NCI-H2227 treated with DMSO at 0.1 percent for 48 hours (cell line): ENCODE measurements at regions not wholly inside any gene's neighbourhood (a gene's known extent, or its start where the extent isn't known, plus 50 kb on each side); places are given as distances from the start of the nearest gene placed in this dataset.

ENCODE experiments used
- DNase-seq: peaks from one replicate; lab custom pipeline; 2025; lab: John Stamatoyannopoulos, UW

DNA sequence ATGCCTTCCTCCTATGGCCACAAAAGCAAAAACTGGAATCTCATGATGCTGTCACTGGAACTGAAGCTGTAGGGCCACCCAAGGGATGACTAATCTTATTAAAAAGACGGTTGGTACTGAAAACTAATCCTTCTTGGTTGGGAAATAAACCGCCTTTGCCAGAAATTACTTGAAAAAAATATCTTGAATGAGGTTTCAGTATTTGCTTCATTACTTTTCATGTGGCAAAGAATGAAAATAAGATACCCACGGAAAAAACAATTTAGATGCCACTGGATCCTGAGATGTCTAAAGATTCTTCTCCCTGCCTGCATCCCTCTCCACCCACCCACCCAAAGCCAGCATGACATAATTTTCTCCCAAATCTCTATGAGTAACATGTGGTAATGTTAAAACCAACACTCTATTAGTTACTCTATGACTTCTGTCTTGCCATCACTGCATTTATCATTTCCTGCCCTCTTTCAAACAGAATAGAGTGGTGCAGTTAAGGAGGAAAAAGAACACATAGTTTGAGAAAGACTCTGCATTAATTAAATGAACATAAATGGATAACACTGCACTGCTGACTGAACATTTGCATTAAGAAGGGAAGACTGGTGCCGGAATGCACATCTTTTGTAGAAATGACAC is 111.8 kb upstream of the DPH6 start:
- no peak for DNase-seq

DNA sequence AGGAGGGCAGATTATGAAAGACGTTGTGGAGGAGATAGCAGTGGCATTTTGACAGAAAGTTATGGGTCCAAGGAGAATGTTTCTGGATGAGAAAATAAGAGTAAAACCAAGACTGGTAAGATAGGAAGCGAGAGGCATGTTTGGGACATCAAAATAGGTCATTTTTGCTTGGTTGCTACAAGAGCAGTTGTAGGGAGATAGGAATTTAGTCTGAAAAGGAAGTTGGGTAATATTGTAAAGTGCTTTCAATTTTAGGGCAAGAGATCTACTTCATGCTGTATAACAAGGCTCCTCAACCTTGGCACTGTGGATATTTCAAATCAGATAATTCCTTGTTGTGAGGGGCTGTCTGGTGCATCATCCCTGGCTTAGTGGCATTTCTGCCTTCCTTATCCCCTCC is 118.0 kb upstream of the DPH6 start:
- no peak for DNase-seq

DNA sequence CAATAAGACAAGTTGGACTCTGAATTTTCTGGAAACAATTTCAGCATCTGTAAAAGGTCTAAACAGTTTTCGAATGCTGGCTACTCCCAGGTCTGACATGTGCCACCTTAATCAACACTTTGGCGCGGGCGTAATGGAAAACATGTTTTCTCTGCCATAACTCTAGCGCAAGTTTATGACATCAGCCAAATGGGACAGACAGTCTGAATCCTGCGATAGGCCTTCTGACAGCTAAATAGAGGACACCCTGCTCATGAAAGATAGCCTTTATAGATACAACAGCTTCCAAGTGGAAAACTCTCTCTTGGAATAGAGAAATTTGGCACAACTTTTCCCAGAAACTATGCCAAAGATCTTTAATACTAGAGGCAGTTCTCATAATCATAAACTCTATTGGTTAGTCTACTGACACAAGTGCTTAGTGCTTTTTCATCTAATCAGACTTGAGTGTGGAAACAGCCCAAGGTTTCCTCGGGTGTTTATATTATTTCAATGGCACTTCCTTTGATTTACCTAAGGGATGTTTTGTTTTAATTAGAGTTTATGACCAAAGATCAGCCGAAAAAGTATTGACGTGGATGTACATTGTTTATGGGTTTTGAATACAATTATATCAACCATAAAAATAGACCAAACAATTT is 120.1 kb upstream of the DPH6 start:
- no peak for DNase-seq

DNA sequence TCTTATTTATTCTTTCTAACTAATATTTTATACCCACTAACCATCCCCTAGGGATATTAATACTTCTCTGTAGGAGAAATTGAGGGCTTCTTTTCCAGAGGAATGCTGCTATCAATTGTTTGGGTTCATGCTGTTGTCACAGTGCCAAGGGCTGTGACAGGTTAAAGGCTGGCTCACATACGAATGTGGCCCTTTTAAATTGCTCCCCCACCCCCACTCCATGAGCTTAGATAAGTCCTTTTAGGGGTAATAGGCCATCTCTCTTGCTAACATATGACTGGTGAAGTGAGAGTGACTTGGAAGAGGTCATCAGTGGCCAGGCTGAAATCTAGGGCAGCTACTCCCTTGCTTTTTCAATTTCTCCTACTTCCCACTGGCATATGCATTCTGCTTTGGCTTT is 121.9 kb upstream of the DPH6 start:
- no peak for DNase-seq

DNA sequence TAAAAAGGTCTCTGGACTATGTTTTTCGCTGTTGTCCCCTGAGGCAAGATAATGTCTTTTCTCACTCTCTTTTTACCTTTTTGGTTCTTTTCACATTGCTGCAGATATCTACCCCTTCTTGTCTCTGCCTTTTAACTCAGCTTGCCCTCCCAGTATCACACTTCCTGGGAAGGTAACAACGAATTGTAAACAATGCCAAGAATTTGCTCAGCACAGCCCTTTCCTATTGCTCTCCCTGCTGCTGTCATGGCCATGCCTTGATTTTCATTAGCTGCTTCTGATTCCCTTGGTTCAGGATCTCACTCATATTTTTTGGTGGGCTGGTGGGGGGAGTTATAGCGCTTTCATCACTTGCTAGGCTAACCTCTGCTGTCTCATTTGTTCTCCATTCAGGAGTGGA is 123.1 kb upstream of the DPH6 start:
- no peak for DNase-seq

DNA sequence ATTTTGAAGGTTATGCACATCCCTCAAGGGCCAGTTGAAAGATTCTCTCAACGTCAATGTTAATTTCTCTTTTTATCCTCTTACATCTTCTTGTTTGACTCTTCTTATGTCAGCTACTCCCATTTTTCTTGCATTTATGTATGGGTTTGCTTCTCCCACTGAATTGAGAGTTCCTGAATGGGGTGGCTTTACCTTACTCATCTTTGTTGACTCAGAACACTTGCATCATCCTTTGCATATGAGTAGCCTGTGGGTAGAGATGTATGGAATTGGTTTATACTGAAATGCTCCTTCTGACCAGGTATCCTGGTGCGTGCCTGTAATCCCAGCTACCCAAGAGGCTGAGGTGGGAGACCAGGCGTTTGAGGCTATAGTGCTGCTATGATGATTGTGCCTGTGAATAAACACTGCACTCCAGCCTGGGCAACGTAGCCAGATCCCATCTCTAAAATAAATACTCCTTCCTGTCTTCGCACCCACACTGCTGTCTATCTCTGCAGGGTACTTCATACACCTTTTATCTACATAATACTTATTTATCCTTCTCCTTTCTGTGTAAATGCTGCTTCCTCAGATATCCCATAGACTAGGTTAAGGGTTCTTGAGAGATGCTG is 123.6 kb upstream of the DPH6 start:
- no peak for DNase-seq

DNA sequence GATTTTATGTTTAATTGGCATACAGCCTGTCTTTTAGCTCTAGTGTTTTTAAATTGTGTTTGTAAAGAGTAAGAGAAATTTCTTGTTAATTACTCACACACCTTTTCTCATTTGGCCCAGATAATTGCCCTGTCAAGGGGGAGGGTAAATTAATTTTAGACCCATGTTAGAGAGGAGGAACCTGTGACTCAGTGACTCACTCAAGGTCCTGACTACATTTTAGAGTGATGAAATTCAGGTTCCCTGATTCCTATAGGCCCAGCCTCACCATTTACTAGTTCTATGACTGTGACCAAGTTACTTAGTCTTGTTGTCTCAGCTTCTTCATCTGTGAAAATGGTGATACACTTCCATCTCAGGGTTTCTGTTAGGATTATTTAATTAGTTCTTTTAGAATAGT is 125.2 kb upstream of the DPH6 start:
- no peak for DNase-seq

DNA sequence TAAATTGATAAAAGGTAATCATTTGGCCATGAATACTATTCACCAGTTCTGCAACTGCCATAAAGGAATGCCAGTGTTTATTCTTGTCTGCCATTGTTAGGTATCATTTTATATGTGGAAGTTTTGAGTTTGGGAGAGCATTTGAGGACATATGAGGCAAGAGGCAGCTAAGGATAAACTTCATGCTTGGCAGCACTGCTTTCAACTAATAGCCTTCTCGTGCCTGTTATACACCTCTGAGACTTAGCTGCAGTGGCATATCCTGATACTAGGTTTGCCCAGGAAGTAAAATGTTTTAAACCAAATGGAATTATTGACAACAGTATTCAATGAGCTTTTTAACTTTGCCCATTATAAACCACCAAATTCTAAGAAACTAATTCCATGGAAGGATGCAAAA is 126.0 kb upstream of the DPH6 start:
- no peak for DNase-seq

DNA sequence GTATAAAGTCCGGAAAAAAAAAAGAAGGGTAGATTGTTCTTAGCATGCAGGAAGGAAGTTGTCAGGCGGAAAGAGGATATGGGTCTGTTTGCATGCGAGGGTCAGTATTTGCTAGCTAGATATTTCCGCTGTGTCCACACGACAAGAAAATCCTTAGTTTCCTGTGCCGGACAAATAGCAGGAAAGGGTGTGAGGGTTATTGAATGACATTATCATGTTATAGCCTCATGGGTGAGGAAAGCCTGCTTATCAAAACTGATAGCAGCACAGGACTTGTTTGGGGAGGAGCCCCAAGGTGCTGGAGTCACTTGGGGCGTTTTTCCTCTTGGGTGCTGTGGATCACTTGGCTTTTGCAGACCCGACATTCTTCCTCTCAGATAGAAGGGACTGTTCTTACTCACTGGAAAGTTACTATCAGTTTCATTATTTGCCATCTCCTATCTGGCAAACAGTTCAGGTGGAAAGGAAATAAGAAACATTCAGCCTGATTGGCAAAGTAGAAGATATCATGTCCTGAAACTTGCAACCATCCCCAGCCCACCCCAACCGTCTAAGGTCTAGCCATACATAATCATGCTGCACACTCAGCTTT is 127.2 kb upstream of the DPH6 start:
- DNase-seq: no peak

DNA sequence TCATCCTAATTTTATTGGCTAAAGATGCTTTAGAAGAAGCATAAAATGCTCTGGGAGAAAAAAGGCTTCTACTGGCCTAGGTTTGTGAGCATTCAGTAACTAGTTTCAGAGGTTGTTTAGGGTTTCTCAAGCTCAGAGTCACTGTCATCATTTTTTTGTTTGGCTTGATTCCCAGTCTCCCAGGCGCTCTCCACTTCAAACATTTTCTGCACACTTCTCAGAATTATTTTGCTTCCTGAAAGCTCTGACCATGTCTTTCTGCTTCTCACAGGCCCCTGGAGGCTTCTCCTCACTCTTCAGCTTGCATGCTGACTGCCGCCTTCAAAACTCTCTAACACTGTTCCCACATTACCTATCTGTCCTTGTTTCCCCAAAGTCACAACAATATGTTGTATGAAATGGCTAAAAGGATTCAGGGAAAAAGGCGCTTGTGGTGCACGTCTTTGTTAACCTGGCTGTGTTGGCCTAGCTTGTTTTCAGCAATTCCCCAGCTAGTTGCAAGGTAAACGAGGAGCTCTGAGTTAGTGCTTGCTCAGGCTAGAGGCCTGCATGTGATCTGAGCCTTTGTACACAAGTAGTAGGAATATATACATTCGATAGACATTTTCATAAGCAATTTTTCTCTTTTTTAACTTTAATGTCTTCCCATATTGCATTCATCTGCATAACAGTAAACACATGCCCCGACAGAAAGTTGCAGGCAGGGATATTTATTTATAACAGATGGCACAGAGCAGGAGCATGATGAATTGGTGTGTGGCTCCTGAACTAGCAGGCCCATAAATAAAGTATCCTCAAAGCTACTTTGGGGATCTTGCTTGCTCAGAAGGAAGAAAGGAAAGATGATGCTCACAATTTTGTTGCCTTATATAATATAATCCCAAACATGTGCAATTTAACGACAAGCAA is 129.2 kb upstream of the DPH6 start:
- peak; percentile 27 for DNase-seq

DNA sequence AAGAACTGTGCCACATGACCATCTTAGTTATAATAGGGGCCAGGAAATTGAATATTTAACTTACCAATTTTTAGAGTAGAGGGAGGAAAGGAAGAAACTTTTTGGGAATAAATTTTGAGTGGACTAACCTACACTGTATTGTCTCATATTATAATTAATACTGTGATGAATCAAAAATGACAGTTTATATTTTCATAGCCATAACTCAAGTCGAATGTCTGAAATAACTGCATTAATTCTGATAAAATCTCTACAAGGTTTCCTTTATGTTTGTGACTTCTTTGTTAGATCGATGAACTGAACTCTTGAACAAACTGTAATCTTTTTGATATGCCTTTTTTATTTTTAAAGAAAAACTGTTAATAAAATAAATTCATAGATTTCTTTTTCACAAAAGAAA is 132.8 kb upstream of the DPH6 start:
- DNase-seq: no peak

DNA sequence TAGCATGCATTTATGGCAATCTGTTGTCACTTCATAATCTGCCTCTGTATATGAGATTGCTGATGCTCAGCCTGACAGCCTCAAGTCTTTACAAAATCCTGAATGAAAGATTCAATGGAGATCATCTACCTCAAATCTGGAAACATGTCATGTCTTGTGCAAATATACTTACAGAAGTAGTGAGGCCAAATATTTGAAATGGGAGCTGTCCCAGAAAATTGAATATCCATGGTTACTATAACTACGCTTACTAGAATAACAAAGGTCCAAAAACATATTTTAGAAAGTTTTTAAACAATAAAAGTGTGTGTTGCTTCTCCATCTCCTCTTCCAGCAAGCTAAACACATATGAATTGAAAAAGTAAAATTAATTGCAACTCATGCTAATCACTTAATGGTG is 133.2 kb upstream of the DPH6 start:
- no peak for DNase-seq

DNA sequence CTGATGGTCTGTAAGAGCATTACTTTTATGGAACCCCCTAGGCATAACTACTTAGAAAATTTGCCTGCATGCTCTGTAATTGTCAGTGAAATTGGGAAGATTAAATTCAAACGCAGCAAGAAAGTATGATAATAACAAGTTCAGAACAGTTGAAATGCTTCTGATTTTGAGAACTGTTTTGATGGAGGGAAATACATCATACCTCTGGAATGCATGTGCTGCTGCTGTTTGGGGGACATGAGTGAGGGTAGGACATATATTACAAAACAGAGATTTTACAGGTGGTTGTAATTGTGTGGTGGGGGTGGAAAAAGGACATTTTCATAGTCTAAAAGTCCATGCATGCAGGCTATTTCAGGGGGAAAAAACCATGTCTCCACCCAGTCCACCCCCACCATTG is 135.0 kb upstream of the DPH6 start:
- peak; percentile 6 for DNase-seq

DNA sequence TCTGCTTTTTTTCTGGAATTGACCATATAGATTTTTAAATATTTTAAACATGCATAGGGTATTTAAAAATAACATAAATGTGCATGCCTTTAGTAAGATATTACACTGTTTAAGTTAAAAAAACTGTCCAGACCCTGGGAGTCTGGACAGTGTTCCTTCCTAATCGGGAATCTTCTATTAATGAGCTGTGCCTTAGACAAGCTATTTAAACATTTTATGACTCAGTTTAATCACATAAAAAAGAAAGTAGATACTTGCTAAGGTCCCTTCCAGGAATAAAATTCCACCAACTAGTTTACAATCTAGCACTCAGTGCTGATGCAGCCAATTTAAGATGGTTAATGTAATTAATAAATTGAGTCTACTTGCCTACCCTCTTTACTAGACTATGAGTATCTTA is 140.4 kb upstream of the DPH6 start:
- DNase-seq: no peak

DNA sequence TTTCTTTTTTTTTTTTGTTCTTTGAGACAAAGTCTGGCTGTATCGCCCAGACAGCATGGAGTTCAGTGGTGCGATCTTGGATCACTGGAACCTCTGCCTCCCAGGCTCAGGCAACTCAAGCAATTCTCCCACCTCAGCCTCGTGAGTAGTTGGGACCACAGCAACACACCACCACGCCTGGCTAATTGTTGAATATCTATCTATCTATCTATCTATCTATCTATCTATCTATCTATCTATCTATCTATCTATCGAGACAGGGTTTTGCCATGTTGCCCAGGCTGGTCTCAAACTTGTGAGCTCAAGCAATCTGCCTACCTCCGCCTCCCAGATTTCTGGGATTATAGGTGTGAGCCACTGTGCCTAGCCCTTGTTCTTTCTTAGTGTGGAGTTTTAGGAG is 143.3 kb upstream of the DPH6 start:
- DNase-seq: no peak

DNA sequence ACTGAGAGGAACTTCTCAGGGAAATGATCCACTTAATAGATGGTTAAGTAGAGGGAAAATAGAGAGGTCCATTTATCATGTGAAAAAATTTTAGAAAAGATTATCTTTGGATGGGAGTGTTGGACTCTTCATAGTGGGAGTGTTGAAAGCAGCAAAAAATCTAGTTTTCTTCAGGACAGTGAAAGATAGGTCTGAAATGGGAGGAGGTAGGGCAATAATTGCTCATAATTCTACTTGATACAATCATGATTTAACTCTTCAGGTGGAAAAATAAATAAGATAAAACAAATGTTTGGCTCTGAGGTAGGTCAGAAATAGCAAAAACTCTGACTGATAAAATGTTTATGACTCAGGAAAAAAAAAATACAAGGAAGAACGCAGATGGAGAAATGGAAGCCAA is 144.1 kb upstream of the DPH6 start:
- no peak for DNase-seq

DNA sequence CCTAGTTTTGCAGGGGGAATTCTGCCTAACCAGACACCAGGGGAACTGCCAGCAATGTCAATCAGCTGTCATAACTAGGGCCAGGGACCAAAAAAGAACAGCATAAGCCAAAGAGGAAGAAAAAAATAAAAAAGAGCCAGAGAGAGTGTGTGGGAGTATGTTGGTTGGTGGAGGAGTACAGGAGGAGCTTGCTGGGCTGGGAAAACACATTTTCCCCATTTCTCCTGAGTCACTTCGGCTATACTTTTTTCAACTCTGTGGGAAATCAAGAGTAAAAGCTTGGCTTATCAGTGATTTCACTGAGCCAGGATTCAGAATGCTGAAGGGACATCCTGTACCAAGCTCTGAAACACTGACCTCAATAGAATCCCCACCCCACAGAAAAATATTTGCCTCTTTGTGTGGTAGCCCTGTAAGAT is 144.7 kb upstream of the DPH6 start:
- DNase-seq: no peak

DNA sequence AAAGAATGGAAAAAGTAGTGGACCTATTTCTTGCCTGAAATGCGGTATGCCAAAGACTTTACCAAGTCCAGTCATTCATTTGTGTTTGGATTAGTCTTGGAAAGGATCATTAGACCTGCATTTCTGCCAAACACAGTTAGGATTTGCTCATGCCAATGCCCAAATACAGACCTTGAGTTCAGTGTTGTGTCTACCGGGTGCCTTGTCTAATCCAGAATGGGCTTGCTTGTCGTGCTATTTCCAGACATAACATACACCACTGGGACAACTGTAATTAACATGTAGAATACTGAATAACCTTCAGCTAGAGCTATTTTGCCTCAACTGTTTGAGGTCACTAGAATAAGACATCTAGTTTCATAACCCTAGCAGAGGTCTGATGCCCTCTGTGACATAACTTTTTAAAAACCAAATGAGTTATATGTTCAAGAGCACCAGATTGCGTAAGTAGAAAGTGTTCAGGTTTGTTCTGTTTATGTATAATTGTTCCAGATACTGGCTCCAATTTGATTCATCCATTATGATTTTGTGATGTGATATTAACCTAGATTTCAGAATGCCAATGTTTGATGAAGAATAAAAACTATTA is 145.3 kb upstream of the DPH6 start:
- no peak for DNase-seq

DNA sequence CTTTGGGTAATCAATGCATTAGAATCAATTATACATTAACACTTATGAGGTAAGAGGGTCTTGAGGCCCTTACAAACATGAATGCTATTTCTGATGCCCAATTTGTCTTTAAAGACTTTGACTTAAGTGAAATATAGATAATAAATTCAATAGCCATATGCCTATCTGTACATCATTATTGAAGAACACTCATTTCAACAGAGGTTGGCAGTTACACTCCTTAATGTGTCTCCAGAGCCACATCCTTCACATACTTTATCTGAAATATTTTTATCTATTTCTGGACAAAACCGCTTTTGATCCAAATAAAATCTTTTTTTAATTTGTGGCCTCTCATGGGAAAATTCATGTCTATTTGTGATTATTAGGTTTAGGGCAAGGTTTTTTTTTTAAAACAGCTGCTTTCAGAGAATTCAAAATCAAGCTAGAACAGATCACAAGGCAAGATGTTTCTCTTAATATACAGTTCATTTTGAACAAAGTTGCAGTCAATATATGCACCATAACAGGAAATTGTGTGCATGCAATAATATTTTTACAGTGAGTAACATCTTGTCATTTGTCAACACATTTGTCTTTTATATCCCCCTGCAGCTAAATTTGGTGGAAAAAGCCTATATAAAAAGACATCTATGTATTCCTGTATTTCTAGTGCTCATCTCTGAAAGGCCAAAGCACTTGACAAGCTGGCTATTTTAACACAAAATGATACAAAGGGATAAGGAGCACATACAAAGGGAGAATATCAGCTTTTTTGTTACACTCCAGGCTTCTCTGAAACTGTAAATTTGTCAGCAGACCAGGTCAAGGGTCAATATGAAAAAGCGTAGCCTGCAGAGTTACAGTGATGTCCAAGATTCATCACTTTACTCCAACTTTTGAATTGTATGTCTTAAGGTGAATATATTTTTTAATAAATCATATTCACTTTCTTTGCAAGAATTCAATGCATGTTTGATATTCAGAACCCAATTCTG is 146.2 kb upstream of the DPH6 start:
- DNase-seq: no peak

DNA sequence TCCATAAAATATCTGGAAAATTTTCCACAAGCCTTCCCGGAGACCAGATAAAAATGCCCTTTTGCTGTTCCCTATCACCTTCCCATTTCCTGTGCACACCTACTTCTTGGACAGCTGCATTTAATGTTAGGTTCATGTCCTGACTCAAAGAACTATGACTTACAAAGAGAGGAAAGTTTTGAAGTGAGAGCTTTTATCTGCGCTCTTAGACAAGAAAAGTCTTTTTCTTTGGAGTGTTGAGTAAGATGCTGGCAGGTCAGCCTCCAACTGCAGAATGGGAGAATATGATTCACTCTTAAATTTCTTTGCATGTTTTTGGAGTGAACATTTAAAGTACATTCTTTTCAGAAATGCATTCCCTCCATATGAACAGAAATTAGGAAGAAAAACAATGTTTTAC is 147.3 kb upstream of the DPH6 start:
- no peak for DNase-seq

DNA sequence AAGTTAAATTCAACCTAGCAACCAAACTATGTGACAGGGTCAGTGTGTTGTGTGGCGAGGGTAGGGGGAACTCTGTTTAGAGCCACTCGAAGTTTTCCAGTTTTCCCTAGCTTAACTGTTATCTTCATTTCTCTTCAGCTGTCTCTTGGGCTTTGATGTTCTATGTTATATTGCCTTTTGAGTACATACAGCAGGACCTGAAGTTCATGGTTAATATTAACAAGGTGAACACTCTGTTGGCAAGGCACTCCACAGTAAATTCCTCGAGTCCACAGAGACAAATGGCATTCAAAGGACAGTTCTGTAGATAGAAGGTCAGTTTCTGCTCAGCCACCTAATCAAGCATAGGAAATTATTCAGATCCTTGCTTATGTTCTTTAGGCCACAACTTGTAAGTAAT is 147.9 kb upstream of the DPH6 start:
- DNase-seq: no peak
